GM18499 (cell line): ENCODE measurements at regions not wholly inside any gene's neighbourhood (a gene's known extent, or its start where the extent isn't known, plus 50 kb on each side); places are given as distances from the start of the nearest gene placed in this dataset.
"Not testable (repeated sequence)": the region's sequence is repeated elsewhere in the genome, so short reads cannot be mapped to it uniquely, and the experiment has no call there.

Source experiments
- ATAC-seq: cut with Tn5 transposase; IDR thresholded peaks from one replicate; pipeline ENCODE4 v1.9.1; 2021; ENCODE audit warnings: moderate number of reproducible peaks; ENCODE audit not compliant: insufficient read depth, unreplicated experiment

DNA sequence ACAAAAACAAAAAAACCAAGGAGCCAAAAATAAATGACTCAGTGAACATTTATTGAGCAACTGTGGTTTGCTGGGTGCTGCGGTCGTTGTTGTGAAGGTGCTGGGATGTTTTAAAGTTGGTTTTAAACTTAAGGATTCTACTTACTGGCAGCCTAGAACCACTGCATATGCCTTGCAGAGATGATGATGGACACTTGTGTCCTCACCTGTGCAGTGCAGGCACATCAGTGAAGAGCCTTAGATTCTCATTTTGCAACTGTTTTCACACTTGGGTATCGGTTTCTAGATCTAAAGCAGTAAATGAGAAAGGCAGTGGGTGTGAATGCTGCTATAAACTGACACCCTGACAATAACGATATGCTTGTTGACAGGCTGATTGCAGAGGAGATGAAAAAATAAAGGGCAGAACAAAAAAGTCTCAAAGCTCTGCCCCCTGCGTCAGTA, 68.8 kb downstream of the UTRN start:
- peak; percentile 55 for ATAC-seq

DNA sequence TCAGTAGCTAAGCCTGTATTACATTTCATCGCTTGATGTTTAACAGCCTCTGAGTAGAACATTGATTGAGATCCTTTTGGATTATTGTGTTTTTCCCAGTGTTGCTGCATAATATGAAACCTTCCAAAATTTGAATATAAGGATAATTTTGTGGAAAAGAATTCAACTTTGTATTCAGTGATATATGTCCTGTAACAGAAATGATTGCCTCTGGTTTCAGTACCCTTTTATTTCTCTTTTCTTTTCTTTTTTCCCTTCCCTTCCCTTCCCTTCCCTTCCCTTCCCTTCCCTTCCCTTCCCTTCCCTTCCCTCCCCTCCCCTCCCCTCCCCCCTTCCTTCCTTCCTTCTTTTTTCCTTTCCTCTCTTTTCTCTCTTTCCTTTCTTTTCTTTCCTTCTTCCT, 74.6 kb downstream of the UTRN start:
- ATAC-seq: no peak

DNA sequence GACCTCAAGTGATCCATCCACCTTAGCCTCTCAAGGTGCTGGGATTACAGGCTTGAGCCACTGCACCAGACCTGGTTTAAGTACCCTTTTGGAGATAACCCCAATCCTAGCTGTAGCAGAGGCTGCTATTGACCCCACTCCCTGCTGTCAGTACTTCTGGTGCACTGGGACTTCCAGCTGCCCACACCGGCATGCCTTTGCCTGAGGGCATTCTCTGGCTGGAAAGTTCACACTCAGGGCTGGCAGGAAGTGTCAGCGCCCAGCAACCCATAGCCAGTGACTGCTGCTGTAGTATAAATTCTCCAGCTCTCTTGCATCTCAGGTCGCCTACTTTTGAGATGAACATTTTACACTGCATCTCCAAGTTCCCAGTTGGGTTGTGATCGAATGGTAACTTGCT, 75.3 kb downstream of the UTRN start:
- ATAC-seq: no peak

DNA sequence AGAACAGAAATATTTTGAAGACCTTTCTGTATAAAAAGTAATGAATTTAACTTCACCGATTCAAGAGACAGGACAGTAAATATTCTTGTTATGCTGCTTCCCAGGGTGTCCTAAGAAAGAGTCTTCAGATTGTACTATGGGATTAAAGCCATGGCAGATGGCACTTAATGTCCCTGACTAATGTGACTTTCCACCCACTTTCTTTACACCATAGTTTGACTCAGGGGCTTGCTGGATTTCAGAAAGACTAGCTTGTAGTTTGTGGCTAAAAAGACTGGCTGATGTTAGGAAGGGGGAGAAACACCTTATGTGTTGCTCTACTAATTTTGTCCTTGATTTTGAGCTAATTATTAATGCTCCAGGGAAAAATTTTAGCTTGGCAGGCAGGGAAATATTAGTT, 75.9 kb downstream of the UTRN start:
- ATAC-seq: no peak

DNA sequence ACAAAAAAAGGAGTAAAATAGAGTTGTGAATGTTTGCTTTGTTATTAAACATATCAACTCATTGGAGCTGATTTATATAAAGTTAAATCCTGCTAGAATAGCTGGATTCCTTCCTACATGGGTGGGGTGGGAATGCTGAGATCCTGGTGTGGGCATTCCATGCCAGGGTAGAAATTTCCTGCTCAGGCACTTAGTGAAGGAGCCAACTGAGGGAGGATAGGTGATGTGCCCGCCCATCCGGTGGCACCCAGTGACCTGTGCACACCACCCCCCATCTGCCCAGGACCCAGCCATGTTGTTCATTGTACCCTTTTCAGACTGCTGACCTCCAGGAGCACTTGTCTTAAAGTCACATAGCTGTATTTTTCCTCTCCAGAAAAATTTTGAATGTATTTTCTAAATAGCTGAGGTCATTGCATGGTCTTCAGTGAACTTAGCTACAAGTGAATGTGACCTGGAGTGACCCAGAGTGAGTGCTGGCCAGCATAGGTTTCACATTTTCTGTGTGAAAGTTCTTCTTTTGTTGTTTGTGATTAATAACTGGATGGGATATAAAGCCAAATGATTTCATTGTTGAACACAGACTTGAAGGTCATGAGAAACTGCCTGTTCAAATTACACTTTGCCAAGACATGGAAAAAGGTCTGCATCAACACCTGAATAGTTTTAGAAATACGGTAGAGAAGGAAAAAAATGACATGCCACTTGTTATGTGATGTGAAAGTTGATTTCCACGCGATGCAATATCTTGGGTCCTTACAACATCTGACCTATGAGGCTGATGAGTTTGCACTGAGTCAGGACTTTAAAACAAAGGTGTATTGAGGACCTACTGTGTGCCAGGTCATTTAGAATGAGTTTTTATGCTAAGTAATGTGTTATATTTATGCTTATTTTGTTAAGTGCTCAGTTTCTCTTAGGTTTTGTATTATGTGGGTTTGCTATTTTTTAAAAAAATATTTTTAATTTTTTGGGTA, 77.2 kb downstream of the UTRN start:
- no peak for ATAC-seq

DNA sequence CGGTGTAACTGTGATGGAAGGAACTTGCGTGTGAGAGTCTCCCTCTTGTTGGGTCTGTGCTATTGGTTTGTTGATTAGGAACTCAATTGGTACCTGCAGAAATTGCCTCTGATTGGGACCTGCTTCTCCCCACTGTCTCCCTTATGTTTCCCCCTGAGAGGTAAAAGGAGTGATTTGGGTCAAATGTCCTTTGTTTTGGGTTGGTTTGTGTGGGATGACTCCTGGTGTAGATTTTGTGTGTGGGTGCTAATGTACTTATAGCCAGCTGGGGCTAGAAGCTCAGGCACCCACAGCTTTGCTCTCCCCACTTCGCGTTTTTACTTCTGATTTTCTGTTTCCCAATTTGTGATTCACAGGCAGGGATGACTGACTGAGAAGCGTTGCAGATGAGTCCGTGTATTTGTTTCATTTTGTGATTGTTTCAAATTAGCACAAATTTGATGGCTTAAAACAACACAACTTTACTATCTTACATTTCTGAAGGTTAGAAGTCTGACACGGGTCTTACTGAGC, 79.1 kb downstream of the UTRN start:
- no peak for ATAC-seq

DNA sequence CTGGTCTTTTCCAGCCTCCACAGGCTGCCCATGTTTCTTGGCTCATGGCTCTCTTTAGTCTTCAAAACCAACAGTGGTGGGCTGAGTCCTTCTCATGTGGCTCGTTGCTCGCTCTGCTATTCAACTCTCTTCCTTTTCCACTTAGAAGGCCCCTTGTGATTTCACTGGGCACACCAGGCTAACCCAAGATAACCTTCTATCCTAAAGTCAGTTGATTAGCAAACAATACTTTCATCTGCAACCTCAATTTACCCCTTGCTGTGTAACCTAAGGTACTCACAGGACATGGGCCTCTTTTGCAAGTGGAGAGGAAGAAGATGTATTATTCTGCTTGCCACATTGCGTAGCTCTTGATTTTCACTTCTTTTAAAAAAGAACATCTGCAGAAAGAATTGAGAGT, 79.6 kb downstream of the UTRN start:
- ATAC-seq: no peak

DNA sequence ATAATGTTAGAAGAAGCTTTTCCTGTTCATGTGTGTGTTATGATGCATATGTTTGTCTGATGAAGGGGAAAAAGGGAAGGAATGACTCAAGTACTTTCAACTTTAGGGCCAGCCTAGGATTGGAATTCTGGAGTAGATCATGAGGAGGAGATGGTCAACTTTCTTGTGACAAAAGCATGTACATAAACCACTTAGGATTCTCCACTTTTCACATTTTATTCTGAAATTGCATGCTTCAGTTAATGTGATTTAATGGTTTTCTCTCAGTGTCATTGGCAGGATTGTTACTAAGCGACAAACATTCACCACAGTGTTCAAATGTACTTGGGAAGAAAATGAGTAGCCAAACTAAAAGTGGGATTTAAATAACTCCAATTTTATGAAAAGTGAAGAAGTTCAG, 80.1 kb downstream of the UTRN start:
- ATAC-seq: no peak

DNA sequence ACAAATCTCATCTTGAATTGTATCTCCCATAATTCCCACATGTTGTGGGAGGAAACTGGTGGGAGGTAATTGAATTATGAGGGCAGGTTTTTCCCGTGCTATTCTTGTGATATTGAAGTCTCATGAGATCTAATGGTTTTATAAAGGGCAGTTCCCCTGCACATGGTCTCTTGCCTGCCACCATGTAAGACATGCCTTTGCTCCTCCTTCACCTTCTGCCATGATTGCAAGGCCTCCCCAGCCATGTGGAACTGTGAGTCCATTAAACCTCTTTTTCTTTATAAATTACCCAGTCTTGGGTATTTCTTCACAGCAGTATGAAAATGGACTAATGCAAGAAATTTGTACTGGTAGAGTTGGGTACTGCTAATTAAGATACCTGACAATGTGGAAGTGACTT, 84.6 kb downstream of the UTRN start:
- not testable (repeated sequence) for ATAC-seq

DNA sequence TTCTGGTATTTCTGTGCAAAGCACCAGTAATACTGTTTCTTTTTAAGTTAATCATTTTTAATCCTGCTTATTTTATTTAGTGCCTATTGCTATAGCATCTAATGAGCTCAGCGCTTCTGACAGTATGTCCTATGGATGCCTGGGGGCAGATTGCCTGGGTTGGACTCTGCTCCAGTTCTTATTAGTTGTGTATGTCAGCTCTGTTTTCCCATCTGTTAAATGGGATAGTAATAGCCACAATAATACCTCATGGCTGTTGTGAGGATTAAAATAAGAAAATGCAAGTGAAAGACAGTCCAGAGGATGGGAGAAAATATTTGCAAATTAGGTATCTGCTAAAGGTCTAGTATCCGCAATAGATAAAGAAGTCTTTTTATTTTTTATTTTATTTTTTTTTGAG, 87.0 kb downstream of the UTRN start:
- ATAC-seq: no peak

DNA sequence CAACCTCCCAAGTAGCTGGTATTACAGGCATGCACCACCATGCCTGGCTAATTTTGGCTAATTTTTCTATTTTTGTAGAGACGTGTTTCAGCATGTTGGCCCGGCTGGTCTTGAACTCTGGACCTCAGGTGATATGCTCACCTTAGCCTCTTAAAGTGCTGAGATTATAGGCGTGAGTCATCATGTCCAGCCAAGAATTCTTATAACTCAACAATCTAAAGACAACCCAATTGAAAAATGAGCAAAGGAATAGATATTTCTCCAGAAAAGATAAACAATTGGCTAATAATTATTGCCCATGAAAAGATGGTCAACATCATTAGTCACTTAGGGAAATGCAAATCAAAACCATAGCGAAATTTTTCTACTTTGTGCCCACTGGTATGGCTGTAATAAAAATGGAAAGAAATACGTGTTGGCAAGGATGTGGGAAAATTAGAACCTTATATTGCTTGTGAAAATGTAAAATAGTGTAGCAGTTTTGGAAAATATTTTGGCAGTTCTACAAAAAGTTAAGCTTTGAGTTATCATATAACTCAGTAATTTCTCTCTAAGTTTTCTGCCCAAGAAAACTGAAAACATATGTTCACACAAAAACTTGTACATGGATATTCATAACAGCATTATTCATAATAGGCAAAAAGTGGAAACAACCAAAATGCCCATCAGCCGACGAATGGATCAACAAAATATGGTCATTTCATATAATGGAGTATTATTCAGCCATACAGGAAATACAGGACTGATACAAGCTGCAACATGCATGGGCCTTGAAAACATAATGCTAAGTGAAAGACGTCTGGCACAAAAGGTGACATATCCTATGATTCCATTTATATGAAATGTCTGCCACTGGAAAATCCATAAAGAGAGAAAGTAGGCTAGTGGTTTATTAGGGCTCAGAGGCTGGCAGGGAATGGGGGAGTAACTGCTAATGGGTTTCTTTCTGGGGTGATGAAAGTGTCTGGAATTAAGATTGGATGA, 87.8 kb downstream of the UTRN start:
- no peak for ATAC-seq

DNA sequence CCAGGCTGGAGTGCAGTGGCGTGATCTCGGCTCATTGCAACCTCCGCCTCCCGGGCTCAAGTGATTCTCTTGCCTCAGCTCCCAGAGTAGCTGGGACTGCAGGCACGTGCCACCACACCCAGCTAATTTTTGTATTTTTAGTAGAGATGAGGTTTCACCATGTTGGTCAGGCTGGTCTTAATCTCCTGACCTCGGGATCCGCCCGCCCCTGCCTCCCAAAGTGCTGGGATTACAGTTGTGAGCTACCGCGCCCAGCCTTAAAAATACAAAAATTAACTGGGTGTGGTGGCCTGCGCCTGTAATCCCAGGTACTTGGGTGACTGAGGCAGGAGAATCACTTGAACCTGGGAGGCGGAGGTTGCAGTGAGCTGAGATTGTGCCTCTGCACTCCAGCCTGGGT, 89.4 kb downstream of the UTRN start:
- not testable (repeated sequence) for ATAC-seq

DNA sequence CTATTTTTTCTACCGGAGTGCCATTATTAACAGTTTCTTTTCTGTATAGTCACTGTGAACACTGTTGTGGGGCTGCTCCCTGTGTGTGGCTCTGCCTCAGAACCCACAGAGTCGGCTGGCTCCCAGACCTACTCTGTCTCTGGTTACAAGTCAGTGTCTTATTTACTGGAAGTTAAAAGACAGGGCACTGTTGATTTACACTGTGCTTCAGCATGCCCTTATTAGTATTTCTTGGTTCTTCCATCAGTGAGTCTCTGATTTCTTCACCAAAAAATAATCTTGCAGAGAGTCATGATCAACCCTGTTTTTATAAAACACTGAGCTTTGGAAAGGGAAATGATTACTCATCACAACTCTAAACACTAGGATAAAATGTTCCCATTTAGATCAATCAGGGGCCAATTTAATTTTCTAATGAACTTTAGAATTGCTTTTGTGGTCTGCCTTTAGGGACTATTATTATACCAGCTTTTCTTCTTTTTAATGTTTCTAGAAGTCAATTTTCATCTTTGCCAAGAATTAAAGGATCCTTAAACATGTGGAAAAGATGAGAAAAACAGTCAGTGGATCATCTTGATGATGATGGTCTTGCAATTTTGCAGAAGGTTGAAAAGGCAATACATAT, 92.6 kb downstream of the UTRN start:
- ATAC-seq: no peak

DNA sequence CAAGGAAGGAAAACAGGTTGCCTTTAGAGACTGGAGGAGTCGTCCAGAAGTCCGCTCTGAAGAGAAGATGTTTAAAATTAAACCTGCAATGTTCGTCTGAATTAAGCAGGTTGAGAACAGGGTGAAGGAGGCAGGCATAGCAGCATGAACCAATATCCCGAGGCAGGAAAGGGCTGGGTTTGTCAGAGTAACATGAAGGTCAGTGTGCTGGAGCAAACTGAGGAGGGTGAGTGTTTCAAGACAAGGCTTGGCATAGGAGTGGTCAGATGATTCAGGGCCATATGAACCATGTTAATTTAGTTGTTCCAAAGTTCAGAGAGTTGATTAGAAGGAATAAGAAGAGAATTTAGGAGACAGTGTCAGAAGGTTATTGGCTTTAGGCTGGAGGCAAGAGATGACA, 93.3 kb downstream of the UTRN start:
- no peak for ATAC-seq

DNA sequence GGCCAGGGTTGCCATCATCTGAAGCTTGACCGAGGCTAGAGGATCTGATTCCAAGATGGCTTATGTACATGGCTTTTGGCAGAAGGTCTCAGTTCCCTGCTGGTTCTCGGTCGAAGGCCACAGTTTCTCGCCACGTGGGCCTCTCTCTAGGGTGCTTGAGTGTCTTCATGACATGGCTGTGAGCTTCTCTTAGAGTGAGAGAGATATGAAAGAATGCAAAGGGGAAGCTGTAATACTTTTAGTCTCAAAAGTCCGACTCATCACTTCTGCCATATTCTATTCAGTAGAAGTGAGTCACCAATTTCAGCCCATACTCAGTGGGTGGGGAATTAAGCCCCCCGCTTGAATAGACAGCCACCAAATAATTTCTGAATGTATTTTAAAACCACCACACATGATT, 94.2 kb downstream of the UTRN start:
- ATAC-seq: no peak

DNA sequence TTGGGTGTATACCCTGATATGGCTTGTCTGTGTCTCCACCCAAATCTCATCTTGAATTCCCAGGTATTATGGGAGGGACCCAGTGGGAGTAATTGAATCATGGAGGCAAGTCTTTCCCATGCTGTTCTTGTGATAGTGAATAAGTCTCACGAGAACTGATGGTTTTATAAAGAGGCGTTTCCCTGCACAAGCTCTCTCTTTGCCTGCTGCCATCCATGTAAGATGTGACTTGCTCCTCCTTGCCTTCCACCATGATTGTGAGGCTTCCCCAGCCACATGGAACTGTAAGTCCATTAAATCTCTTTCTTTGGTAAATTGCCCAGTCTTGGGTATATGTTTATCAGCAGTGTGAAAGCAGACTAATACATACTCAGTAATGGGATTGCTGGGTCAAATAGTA, 96.4 kb downstream of the UTRN start:
- not testable (repeated sequence) for ATAC-seq

DNA sequence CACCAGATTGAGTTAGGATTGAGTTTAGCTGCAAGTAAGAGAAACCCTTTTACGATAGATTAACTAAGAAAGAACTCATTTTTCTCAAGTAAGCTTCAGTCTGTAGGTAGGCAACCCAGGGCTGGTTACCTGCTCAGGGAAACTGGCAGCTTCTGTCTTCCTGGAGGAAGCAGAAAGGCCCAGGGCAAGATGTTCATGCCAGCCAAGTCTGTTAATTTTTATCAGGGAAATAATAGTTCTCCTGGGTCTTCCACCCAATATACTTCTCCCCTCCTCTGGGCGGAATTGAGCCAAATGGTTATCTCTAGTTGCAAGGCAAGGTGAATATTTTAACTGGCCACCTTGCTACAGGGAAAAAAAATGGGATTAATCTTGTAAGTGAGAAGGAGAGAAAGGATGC, 98.2 kb downstream of the UTRN start:
- ATAC-seq: no peak

DNA sequence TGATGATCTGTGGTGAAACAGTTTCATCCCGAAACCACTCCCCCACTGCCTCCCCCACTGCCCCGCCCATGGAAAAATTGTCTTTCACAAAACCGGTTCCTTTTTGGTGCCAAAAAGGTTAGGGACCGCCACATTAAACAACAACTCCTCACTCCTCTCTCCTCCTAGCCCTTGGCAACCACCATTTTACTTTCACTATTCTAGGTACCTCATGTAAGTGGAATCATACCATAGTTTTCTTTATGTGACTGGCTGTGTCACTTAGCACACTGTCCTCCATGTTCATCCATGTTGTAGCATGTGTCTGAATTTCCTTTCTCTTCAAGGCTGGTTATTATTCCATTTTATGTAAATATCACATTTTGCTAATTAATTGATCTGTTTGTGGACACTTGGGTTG, 99.3 kb downstream of the UTRN start:
- no peak for ATAC-seq

DNA sequence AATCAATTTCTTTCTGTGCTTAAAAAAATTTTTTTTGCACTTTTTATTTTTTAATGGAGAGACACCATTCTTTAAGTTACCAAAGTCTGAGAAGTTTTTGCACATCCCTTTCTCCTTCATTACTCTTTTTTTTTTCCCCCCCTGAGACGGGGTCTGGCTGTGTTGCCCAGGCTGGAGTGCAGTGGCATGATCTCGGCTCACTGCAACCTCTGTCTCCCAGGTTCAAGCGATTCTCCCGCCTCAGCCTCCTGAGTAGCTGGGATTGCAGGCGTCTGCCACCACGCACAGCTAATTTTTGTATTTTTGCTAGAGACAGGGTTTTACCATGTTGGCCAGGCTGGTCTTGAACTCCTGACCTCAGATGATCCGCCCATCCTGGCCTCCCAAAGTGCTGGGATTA, 104.3 kb downstream of the UTRN start:
- not testable (repeated sequence) for ATAC-seq

DNA sequence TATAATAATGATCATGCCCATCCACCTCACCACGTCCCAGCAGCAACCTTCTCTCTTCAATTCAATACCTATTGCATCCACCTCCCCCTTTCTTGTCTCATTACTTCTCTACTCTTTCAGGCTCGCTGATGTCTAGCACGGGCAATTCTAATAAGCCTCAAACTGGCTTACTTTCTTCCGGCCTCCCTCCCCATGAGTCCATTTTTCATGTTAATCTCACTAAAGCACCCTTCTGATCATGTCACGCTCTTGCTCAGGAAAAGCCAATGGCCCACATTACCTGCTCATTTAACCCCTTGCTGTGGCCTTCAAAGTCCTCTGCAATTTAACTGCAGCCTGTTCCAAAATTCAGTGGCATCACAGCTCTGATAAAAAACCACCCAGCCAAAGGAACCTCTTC, 105.1 kb downstream of the UTRN start:
- no peak for ATAC-seq
